DND-41 (cell line): ENCODE measurements at regions not wholly inside any gene's neighbourhood (a gene's known extent, or its start where the extent isn't known, plus 50 kb on each side); places are given as distances from the start of the nearest gene placed in this dataset.

ENCODE experiments used
- EZH2 ChIP-seq: IDR thresholded peaks from 3 replicates; pipeline ENCODE4 v1.6.1; 2012; ENCODE audit warnings: borderline replicate concordance, low read depth, mild to moderate bottlenecking, moderate library complexity, low read length, inconsistent platforms; ENCODE audit not compliant: severe bottlenecking
- TF ChIP-seq, protein P1 (sequence below): IDR thresholded peaks from 2 replicates; pipeline ENCODE4 v1.5.1; 2012; ENCODE audit warnings: borderline replicate concordance, low read length, moderate library complexity, mild to moderate bottlenecking; ENCODE audit not compliant: poor library complexity, severe bottlenecking; ENCODE audit errors: extremely low read depth

DNA sequence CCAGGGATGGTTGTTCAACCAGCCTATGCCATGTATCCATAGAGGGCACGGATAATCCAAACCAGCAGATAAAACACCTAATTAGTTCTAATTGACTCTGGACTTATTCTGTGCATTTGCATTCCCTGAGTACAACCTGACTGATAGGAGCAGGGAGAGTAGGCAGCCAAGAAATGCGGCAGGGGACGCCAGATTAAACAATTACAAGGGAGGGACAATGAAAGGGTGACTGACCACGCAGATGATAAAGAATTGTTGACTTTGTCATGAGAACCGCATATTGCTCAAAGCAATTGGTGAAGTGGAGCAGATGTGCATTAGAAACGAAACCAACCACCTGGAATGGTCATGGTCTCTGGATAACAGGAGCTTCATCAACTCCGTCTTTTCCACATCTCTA lies 369.1 kb upstream of the FRG2C start:
- TF ChIP-seq, protein P1, sequence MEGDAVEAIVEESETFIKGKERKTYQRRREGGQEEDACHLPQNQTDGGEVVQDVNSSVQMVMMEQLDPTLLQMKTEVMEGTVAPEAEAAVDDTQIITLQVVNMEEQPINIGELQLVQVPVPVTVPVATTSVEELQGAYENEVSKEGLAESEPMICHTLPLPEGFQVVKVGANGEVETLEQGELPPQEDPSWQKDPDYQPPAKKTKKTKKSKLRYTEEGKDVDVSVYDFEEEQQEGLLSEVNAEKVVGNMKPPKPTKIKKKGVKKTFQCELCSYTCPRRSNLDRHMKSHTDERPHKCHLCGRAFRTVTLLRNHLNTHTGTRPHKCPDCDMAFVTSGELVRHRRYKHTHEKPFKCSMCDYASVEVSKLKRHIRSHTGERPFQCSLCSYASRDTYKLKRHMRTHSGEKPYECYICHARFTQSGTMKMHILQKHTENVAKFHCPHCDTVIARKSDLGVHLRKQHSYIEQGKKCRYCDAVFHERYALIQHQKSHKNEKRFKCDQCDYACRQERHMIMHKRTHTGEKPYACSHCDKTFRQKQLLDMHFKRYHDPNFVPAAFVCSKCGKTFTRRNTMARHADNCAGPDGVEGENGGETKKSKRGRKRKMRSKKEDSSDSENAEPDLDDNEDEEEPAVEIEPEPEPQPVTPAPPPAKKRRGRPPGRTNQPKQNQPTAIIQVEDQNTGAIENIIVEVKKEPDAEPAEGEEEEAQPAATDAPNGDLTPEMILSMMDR = no peak
- no peak for TF ChIP-seq EZH2
